HL-60 (cell line): ENCODE measurements at regions not wholly inside any gene's neighbourhood (a gene's known extent, or its start where the extent isn't known, plus 50 kb on each side); places are given as distances from the start of the nearest gene placed in this dataset.

Source experiments
- DNase-seq, 2 experiments: peaks; one replicate each; pipeline ENCODE4 v3.0.0-alpha.2; 2010 to 2020; ENCODE audit warnings: low read depth in 1 of 2, low spot score in 1 of 2
- H3K27ac ChIP-seq: fragments of 250-450 bp; sonication (Bioruptor Pico); replicated peaks from 2 replicates; pipeline ENCODE4 v1.5.1; 2020; ENCODE audit warnings: mild to moderate bottlenecking, moderate library complexity
- H3K27me3 ChIP-seq: fragments of 250-450 bp; sonication (Bioruptor Pico); 2 replicates; pipeline ENCODE4 v1.5.1; 2021; ENCODE audit warnings: mild to moderate bottlenecking, moderate library complexity; ENCODE audit not compliant: insufficient read depth, poor library complexity, severe bottlenecking
- H3K4me3 ChIP-seq: replicated peaks from 2 replicates; pipeline ENCODE4 v1.5.1; 2011; ENCODE audit warnings: mild to moderate bottlenecking, control low read depth, low read length; ENCODE audit not compliant: insufficient read depth
- GABPA ChIP-seq: IDR thresholded peaks from 2 replicates; pipeline ENCODE4 v1.6.1; 2012; ENCODE audit warnings: low read depth
- POLR2AphosphoS5 ChIP-seq: IDR thresholded peaks from 2 replicates; pipeline ENCODE4 v1.6.1; 2012; ENCODE audit warnings: low read depth
- SPI1 ChIP-seq: IDR thresholded peaks from 2 replicates; pipeline ENCODE4 v1.6.1; 2012; ENCODE audit warnings: low read depth, mild to moderate bottlenecking, borderline replicate concordance
- TF ChIP-seq, protein P1 (sequence below): IDR thresholded peaks from 2 replicates; pipeline ENCODE4 v1.6.1; 2012; ENCODE audit warnings: low read depth; ENCODE audit not compliant: insufficient replicate concordance
- TF ChIP-seq, protein P2 (sequence below): IDR thresholded peaks from one replicate; pipeline ENCODE4 v1.5.1; 2011; ENCODE audit warnings: low read length, control low read depth, inconsistent platforms; ENCODE audit not compliant: insufficient read depth

DNA sequence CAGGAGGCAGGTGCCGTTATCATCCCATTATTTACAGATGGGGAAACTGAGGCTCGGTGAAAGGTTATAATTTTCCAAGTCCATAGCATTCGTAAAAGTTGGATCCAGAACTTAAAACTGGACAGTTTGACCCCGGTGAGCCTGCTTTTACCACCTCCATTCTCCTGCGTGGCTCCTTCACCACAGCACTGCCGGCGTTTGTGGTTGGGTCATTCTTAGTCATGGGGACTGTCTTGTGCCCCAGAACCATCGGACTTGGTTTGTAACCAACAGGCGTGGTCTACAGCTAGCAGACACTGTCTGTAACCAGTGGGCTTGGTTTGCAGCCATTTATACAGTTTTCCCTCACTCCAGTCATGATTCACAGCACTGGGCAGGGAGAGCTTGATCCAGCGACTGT is 511.3 kb downstream of the NPHP4 start:
- H3K4me3 ChIP-seq, result no peak overlapping the region
- H3K27me3 ChIP-seq, result no peaks in the 10 kb centered on the region
- TF ChIP-seq GABPA, result no peak
- TF ChIP-seq, protein P1, sequence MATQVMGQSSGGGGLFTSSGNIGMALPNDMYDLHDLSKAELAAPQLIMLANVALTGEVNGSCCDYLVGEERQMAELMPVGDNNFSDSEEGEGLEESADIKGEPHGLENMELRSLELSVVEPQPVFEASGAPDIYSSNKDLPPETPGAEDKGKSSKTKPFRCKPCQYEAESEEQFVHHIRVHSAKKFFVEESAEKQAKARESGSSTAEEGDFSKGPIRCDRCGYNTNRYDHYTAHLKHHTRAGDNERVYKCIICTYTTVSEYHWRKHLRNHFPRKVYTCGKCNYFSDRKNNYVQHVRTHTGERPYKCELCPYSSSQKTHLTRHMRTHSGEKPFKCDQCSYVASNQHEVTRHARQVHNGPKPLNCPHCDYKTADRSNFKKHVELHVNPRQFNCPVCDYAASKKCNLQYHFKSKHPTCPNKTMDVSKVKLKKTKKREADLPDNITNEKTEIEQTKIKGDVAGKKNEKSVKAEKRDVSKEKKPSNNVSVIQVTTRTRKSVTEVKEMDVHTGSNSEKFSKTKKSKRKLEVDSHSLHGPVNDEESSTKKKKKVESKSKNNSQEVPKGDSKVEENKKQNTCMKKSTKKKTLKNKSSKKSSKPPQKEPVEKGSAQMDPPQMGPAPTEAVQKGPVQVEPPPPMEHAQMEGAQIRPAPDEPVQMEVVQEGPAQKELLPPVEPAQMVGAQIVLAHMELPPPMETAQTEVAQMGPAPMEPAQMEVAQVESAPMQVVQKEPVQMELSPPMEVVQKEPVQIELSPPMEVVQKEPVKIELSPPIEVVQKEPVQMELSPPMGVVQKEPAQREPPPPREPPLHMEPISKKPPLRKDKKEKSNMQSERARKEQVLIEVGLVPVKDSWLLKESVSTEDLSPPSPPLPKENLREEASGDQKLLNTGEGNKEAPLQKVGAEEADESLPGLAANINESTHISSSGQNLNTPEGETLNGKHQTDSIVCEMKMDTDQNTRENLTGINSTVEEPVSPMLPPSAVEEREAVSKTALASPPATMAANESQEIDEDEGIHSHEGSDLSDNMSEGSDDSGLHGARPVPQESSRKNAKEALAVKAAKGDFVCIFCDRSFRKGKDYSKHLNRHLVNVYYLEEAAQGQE, result no peak
- TF ChIP-seq, protein P2, sequence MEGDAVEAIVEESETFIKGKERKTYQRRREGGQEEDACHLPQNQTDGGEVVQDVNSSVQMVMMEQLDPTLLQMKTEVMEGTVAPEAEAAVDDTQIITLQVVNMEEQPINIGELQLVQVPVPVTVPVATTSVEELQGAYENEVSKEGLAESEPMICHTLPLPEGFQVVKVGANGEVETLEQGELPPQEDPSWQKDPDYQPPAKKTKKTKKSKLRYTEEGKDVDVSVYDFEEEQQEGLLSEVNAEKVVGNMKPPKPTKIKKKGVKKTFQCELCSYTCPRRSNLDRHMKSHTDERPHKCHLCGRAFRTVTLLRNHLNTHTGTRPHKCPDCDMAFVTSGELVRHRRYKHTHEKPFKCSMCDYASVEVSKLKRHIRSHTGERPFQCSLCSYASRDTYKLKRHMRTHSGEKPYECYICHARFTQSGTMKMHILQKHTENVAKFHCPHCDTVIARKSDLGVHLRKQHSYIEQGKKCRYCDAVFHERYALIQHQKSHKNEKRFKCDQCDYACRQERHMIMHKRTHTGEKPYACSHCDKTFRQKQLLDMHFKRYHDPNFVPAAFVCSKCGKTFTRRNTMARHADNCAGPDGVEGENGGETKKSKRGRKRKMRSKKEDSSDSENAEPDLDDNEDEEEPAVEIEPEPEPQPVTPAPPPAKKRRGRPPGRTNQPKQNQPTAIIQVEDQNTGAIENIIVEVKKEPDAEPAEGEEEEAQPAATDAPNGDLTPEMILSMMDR, result no peak
- TF ChIP-seq POLR2AphosphoS5, result no peak
- TF ChIP-seq SPI1, result no peak
- DNase-seq, result no peak
- no peak overlapping the region for H3K27ac ChIP-seq

DNA sequence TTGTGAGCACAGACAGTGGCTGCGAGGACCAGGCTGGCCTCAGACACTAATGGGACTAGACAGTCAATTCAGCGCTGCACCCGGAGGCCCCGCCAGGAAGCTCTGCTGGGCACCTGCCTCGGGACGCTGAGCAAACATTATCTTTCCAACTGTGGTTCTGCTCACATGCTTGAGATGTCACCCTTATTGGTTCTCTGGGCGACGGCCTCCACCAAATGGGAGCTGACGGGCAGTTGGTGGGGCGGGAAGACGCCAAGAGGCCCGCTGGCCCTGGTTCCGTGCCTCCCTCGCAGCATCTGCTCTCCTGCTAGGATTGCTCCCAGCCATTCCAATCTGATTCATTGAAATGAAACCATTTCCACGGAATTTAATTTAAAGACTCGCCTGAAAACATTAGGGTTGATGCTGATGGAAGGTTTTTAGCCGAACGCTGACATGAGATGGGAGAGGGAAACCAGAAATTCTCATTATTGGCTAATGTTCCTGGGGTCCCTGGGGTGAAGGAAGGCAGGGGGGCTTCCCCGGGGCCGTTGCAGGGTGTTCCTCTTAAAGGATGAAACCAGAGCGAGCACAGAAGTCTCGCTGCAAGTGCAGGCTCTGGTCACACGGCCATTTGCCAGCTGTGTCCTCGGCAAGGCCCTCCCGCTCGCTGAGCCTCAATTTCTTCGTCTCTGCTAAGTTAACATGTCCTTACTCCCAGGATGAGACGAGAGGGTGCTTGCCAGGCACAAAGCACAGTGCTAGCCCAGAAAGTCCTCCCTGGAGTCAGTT is 512.2 kb downstream of the NPHP4 start:
- Histone ChIP-seq H3K27ac (no peak overlapping the region), H3K27me3 (no peaks in the 10 kb centered on the region), H3K4me3 (no peak overlapping the region)
- DNase-seq, result no peak
- TF ChIP-seq POLR2AphosphoS5 (no peak), SPI1 (no peak), GABPA (no peak)
- TF ChIP-seq, protein P1, result no peak
- TF ChIP-seq, protein P2, result no peak

DNA sequence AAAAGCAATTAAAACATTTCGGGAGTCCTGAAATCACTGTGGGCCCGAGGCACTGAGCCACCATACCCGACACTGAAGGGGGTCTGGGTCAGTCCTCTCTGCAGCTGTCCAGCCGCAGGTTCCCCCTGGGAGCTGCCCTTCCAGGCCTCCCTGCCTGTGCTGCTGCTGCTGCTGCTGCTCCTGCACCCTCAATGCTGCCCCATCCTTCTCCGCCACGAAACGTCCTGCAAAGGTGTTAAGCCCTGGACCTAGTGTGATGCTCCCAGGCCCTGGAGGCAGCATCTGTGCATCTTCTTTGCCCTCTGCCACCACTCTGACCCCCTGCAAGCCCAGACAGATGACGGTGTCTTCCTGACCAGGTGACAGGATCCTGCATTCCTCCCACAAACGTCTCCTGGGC is 513.3 kb downstream of the NPHP4 start:
- H3K27ac ChIP-seq, result no peak overlapping the region
- H3K4me3 ChIP-seq, result no peak overlapping the region
- no peak for DNase-seq
- TF ChIP-seq, protein P2, result no peak
- TF ChIP-seq POLR2AphosphoS5, result no peak
- no peak for TF ChIP-seq SPI1
- no peak for TF ChIP-seq GABPA
- H3K27me3 ChIP-seq, result no peaks in the 10 kb centered on the region

DNA sequence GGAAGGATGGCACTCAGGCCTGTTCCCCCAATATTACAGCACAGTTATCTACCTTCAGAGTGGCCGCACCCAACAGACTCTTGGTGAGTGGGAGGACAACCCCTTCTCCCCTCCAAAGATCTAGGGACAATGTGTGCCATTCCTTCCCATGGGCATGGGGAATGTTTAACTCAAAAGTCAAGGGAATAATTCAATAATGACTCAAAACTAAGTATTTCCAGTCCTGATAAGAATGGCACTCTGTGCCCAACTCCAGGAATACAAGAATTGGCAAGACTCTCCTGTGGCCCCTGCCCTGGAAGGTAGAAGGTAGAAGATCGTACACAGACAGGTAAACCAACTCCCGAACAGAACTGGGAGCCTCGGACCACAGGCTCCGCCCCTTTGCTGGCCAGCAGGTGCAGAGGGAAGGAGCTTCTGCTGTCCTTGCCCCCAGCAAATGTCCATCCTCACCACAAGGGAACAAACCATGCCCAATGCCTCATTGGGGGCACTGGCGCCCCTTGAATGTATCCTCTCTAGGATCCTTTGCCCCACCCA is 514.0 kb downstream of the NPHP4 start:
- Histone ChIP-seq H3K27me3 (no peaks in the 10 kb centered on the region), H3K27ac (no peak overlapping the region), H3K4me3 (no peak overlapping the region)
- TF ChIP-seq POLR2AphosphoS5, result no peak
- TF ChIP-seq, protein P2, result no peak
- TF ChIP-seq, protein P1, result no peak
- no peak for TF ChIP-seq SPI1
- TF ChIP-seq GABPA, result no peak
- no peak for DNase-seq
